ENCODE measurements at regions not wholly inside any gene's neighbourhood (a gene's known extent, or its start where the extent isn't known, plus 50 kb on each side); places are given as distances from the start of the nearest gene placed in this dataset.

- Mint-ChIP-seq H3K36me3 (ENCODE audit: low read depth) (no peaks in the 10 kb centered on the region), H3K27me3 (ENCODE audit: low read depth) (peaks cover 2% of the 10 kb centered on the region), H3K4me3 (ENCODE audit: low read depth) (no peak overlapping the region), H3K9me3 (no peaks in the 10 kb centered on the region), H3K27ac (no peak overlapping the region), H3K4me1 (ENCODE audit: low read depth) (no peaks in the 10 kb centered on the region)
- DNase-seq (ENCODE audit: low spot score), result no peak
- intact Hi-C loops (cut with micrococcal nuclease), result no loop called here
Observed at GRCh38 chr9:26725573-26725972, 167.0 kb downstream of the CAAP1 start.

GRCh38 chr9:26723486-26723885, 169.1 kb downstream of the CAAP1 start:
- intact Hi-C loops (cut with micrococcal nuclease), result no loop called here
- H3K4me3 Mint-ChIP-seq (ENCODE audit: low read depth), result no peak overlapping the region
- peaks cover 2% of the 10 kb centered on the region for H3K27me3 Mint-ChIP-seq (ENCODE audit: low read depth)
- no peaks in the 10 kb centered on the region for H3K9me3 Mint-ChIP-seq
- DNase-seq (ENCODE audit: low spot score), result no peak
- H3K4me1 Mint-ChIP-seq (ENCODE audit: low read depth), result no peaks in the 10 kb centered on the region
- no peaks in the 10 kb centered on the region for H3K36me3 Mint-ChIP-seq (ENCODE audit: low read depth)
- H3K27ac Mint-ChIP-seq, result no peak overlapping the region

GRCh38 chr9:26722755-26723154, 169.8 kb downstream of the CAAP1 start:
- peaks cover 2% of the 10 kb centered on the region for H3K27me3 Mint-ChIP-seq (ENCODE audit: low read depth)
- H3K4me1 Mint-ChIP-seq (ENCODE audit: low read depth), result no peaks in the 10 kb centered on the region
- H3K9me3 Mint-ChIP-seq, result no peaks in the 10 kb centered on the region
- intact Hi-C loops (cut with micrococcal nuclease), result no loop called here
- H3K4me3 Mint-ChIP-seq (ENCODE audit: low read depth), result no peak overlapping the region
- no peak overlapping the region for H3K27ac Mint-ChIP-seq
- no peaks in the 10 kb centered on the region for H3K36me3 Mint-ChIP-seq (ENCODE audit: low read depth)
- DNase-seq (ENCODE audit: low spot score), result no peak

- Mint-ChIP-seq H3K27me3 (ENCODE audit: low read depth) (no peaks in the 10 kb centered on the region), H3K36me3 (ENCODE audit: low read depth) (no peaks in the 10 kb centered on the region), H3K27ac (no peak overlapping the region), H3K4me1 (ENCODE audit: low read depth) (no peaks in the 10 kb centered on the region), H3K4me3 (ENCODE audit: low read depth) (no peak overlapping the region), H3K9me3 (no peaks in the 10 kb centered on the region)
- DNase-seq (ENCODE audit: low spot score), result no peak
- intact Hi-C loops (cut with micrococcal nuclease), result no loop called here
Observed at GRCh38 chr9:26710008-26710407, 182.6 kb downstream of the CAAP1 start.

GRCh38 chr9:26706223-26706622, 186.4 kb downstream of the CAAP1 start:
- Mint-ChIP-seq H3K27ac (no peak overlapping the region), H3K36me3 (ENCODE audit: low read depth) (no peaks in the 10 kb centered on the region)

GRCh38 chr9:26695298-26695622, 197.3 kb downstream of the CAAP1 start:
- no peak for DNase-seq (ENCODE audit: low spot score)
- no peaks in the 10 kb centered on the region for H3K4me1 Mint-ChIP-seq (ENCODE audit: low read depth)
- no peak overlapping the region for H3K4me3 Mint-ChIP-seq (ENCODE audit: low read depth)
- H3K36me3 Mint-ChIP-seq (ENCODE audit: low read depth), result no peaks in the 10 kb centered on the region
- intact Hi-C loops (cut with micrococcal nuclease), result no loop called here
- no peak overlapping the region for H3K27ac Mint-ChIP-seq
- H3K27me3 Mint-ChIP-seq (ENCODE audit: low read depth), result no peaks in the 10 kb centered on the region
- H3K9me3 Mint-ChIP-seq, result peaks cover 8% of the 10 kb centered on the region

More at GRCh38 chr9:26706223-26706622, 186.4 kb downstream of the CAAP1 start:
- Mint-ChIP-seq H3K27me3 (ENCODE audit: low read depth) (no peaks in the 10 kb centered on the region), H3K4me3 (ENCODE audit: low read depth) (no peak overlapping the region), H3K4me1 (ENCODE audit: low read depth) (no peaks in the 10 kb centered on the region), H3K9me3 (no peaks in the 10 kb centered on the region)
- intact Hi-C loops (cut with micrococcal nuclease), result no loop called here
- no peak for DNase-seq (ENCODE audit: low spot score)

GRCh38 chr9:26694381-26695297, 198.0 kb downstream of the CAAP1 start:
- no peaks in the 10 kb centered on the region for H3K4me1 Mint-ChIP-seq (ENCODE audit: low read depth)
- intact Hi-C loops (cut with micrococcal nuclease), result no loop called here

GRCh38 chr9:26689041-26689440, 203.6 kb downstream of the CAAP1 start:
- DNase-seq (ENCODE audit: low spot score), result no peak
- Mint-ChIP-seq H3K36me3 (ENCODE audit: low read depth) (no peaks in the 10 kb centered on the region), H3K4me3 (ENCODE audit: low read depth) (no peak overlapping the region), H3K4me1 (ENCODE audit: low read depth) (no peaks in the 10 kb centered on the region), H3K27me3 (ENCODE audit: low read depth) (no peaks in the 10 kb centered on the region), H3K27ac (no peak overlapping the region), H3K9me3 (no peaks in the 10 kb centered on the region)
- intact Hi-C loops (cut with micrococcal nuclease), result no loop called here

More at GRCh38 chr9:26694381-26695297, 198.0 kb downstream of the CAAP1 start:
- Mint-ChIP-seq H3K27me3 (ENCODE audit: low read depth) (no peaks in the 10 kb centered on the region), H3K4me3 (ENCODE audit: low read depth) (no peak overlapping the region), H3K9me3 (peaks cover 7% of the 10 kb centered on the region), H3K27ac (no peak overlapping the region), H3K36me3 (ENCODE audit: low read depth) (no peaks in the 10 kb centered on the region)
- no peak for DNase-seq (ENCODE audit: low spot score)

- DNase-seq (ENCODE audit: low spot score), result no peak
- Mint-ChIP-seq H3K27ac (no peak overlapping the region), H3K27me3 (ENCODE audit: low read depth) (no peaks in the 10 kb centered on the region), H3K4me3 (ENCODE audit: low read depth) (no peak overlapping the region), H3K36me3 (ENCODE audit: low read depth) (no peaks in the 10 kb centered on the region), H3K4me1 (ENCODE audit: low read depth) (no peaks in the 10 kb centered on the region), H3K9me3 (no peaks in the 10 kb centered on the region)
- intact Hi-C loops (cut with micrococcal nuclease), result no loop called here
Observed at GRCh38 chr9:26687421-26687820, 205.2 kb downstream of the CAAP1 start.

GRCh38 chr9:26685818-26686217, 206.8 kb downstream of the CAAP1 start:
- no peaks in the 10 kb centered on the region for H3K9me3 Mint-ChIP-seq
- H3K36me3 Mint-ChIP-seq (ENCODE audit: low read depth), result no peaks in the 10 kb centered on the region
- H3K4me1 Mint-ChIP-seq (ENCODE audit: low read depth), result no peaks in the 10 kb centered on the region
- intact Hi-C loops (cut with micrococcal nuclease), result no loop called here
- H3K4me3 Mint-ChIP-seq (ENCODE audit: low read depth), result no peak overlapping the region
- H3K27me3 Mint-ChIP-seq (ENCODE audit: low read depth), result no peaks in the 10 kb centered on the region
- no peak for DNase-seq (ENCODE audit: low spot score)
- H3K27ac Mint-ChIP-seq, result no peak overlapping the region

GRCh38 chr9:26684029-26684428, 208.6 kb downstream of the CAAP1 start:
- H3K36me3 Mint-ChIP-seq (ENCODE audit: low read depth), result no peaks in the 10 kb centered on the region
- H3K27ac Mint-ChIP-seq, result no peak overlapping the region
- H3K9me3 Mint-ChIP-seq, result no peaks in the 10 kb centered on the region
- no peak overlapping the region for H3K4me3 Mint-ChIP-seq (ENCODE audit: low read depth)
- H3K27me3 Mint-ChIP-seq (ENCODE audit: low read depth), result no peaks in the 10 kb centered on the region
- no peaks in the 10 kb centered on the region for H3K4me1 Mint-ChIP-seq (ENCODE audit: low read depth)
- intact Hi-C loops (cut with micrococcal nuclease), result no loop called here
- no peak for DNase-seq (ENCODE audit: low spot score)

GRCh38 chr9:26682796-26683496, 209.7 kb downstream of the CAAP1 start:
- Mint-ChIP-seq H3K27ac (no peak overlapping the region), H3K4me3 (ENCODE audit: low read depth) (no peak overlapping the region), H3K27me3 (ENCODE audit: low read depth) (no peaks in the 10 kb centered on the region), H3K36me3 (ENCODE audit: low read depth) (no peaks in the 10 kb centered on the region), H3K9me3 (no peaks in the 10 kb centered on the region), H3K4me1 (ENCODE audit: low read depth) (no peaks in the 10 kb centered on the region)
- DNase-seq (ENCODE audit: low spot score), result no peak
- intact Hi-C loops (cut with micrococcal nuclease), result no loop called here

- Mint-ChIP-seq H3K4me3 (ENCODE audit: low read depth) (no peak overlapping the region), H3K9me3 (no peaks in the 10 kb centered on the region), H3K36me3 (ENCODE audit: low read depth) (no peaks in the 10 kb centered on the region), H3K4me1 (ENCODE audit: low read depth) (no peaks in the 10 kb centered on the region), H3K27me3 (ENCODE audit: low read depth) (no peaks in the 10 kb centered on the region), H3K27ac (no peak overlapping the region)
- no peak for DNase-seq (ENCODE audit: low spot score)
- intact Hi-C loops (cut with micrococcal nuclease), result no loop called here
Observed at GRCh38 chr9:26682041-26682440, 210.6 kb downstream of the CAAP1 start.

Data from activated T-helper 2 cell treated with anti-CD3 and anti-CD28 coated beads, Interferon-gamma antibody, Interleukin-2, Interleukin-4, amounts not matched to agents 10 μg/mL and 5 μg/mL and 100 μg/mL, durations not matched to agents 14 hours and 24 hours and 36 hours (primary cell).